Dedifferentiated amniotic fluid mesenchymal stem cell (primary cell): ENCODE measurements at regions not wholly inside any gene's neighbourhood (a gene's known extent, or its start where the extent isn't known, plus 50 kb on each side); places are given as distances from the start of the nearest gene placed in this dataset.

ENCODE experiments used
- DNase-seq: peaks from one replicate; pipeline ENCODE4 v3.0.0-alpha.2; 2016; ENCODE audit errors: extremely low spot score

GRCh38 chr6:11296449-11297375 is 64.2 kb upstream of the NEDD9 start:
- DNase-seq: no peak

- DNase-seq: no peak
Observed at GRCh38 chr6:11295969-11296368, 63.5 kb upstream of the NEDD9 start.

- DNase-seq: no peak
Observed at GRCh38 chr6:11294228-11294627, 61.8 kb upstream of the NEDD9 start.

- no peak for DNase-seq
Observed at GRCh38 chr6:11292594-11293236, 60.2 kb upstream of the NEDD9 start.

GRCh38 chr6:11292091-11292490 is 59.6 kb upstream of the NEDD9 start:
- no peak for DNase-seq

GRCh38 chr6:11291582-11291981 is 59.1 kb upstream of the NEDD9 start:
- no peak for DNase-seq

- DNase-seq: no peak
Observed at GRCh38 chr6:11290027-11290426, 57.6 kb upstream of the NEDD9 start.

- DNase-seq: no peak
Observed at GRCh38 chr6:11288065-11288464, 55.6 kb upstream of the NEDD9 start.

- no peak for DNase-seq
Observed at GRCh38 chr6:11284996-11285395, 52.5 kb upstream of the NEDD9 start.

- no peak for DNase-seq
Observed at GRCh38 chr6:11283629-11284028, 51.2 kb upstream of the NEDD9 start.

- DNase-seq: no peak
Observed at GRCh38 chr6:11282875-11283274, 50.4 kb upstream of the NEDD9 start.
